Liver (tissue), 7 donors: ENCODE measurements at regions not wholly inside any gene's neighbourhood (a gene's known extent, or its start where the extent isn't known, plus 50 kb on each side); places are given as distances from the start of the nearest gene placed in this dataset.

ENCODE experiments used
- DNase-seq: peaks from one replicate; pipeline ENCODE4 v3.0.0-alpha.2; 2017; ENCODE audit warnings: low spot score
- H3K27ac ChIP-seq, 2 donors: one replicate each; pipeline ENCODE4 v1.7.0; 2013; ENCODE audit warnings: inconsistent platforms in 2 of 2, low read length in 2 of 2, control low read depth in 1 of 2, low read depth in 1 of 2, mild to moderate bottlenecking in 1 of 2
- H3K27me3 ChIP-seq, 4 donors: one replicate each; pipeline versions ENCODE4 v1.6.1 to v1.7.0; 2013; ENCODE audit warnings: low read length in 3 of 4, inconsistent platforms in 1 of 4, mild to moderate bottlenecking in 1 of 4, moderate library complexity in 1 of 4; ENCODE audit not compliant: control insufficient read depth in 4 of 4, insufficient read depth in 4 of 4
- H3K36me3 ChIP-seq, 4 donors: one replicate each; pipeline versions ENCODE4 v1.6.1 to v1.7.0; 2013; ENCODE audit warnings: low read length in 3 of 4, mild to moderate bottlenecking in 3 of 4, low read depth in 1 of 4, moderate library complexity in 1 of 4; ENCODE audit not compliant: control insufficient read depth in 4 of 4, insufficient read depth in 3 of 4
- H3K4me1 ChIP-seq, 4 donors: one replicate each; pipeline versions ENCODE4 v1.6.1 to v1.7.0; 2013; ENCODE audit warnings: low read length in 3 of 4, mild to moderate bottlenecking in 3 of 4, moderate library complexity in 1 of 4; ENCODE audit not compliant: control insufficient read depth in 4 of 4, insufficient read depth in 4 of 4
- H3K4me3 ChIP-seq, 3 donors: one replicate each; pipeline versions ENCODE4 v1.6.1 to v1.7.0; 2013; ENCODE audit warnings: low read length in 3 of 3, control low read depth in 1 of 3, low read depth in 1 of 3, mild to moderate bottlenecking in 1 of 3
- H3K9ac ChIP-seq, 2 donors: one replicate each; pipeline ENCODE4 v1.7.0; 2013; ENCODE audit warnings: low read length in 2 of 2, mild to moderate bottlenecking in 2 of 2, moderate library complexity in 2 of 2, control low read depth in 1 of 2, low read depth in 1 of 2
- H3K9me3 ChIP-seq, 4 donors: one replicate each; pipeline versions ENCODE4 v1.6.1 to v1.7.0; 2013; ENCODE audit warnings: low read length in 3 of 4; ENCODE audit not compliant: control insufficient read depth in 4 of 4
- EGR1 ChIP-seq, 2 donors: IDR thresholded peaks; 2 replicates each; pipeline ENCODE4 v1.6.1; 2016 to 2018; ENCODE audit warnings: antibody characterized with exemption in 2 of 2, low read depth in 2 of 2
- FOXA1 ChIP-seq: IDR thresholded peaks from 2 replicates; pipeline ENCODE4 v1.6.1; 2016; ENCODE audit warnings: antibody characterized with exemption
- FOXA2 ChIP-seq: IDR thresholded peaks from 2 replicates; pipeline ENCODE4 v1.6.1; 2016; ENCODE audit warnings: antibody characterized with exemption
- GABPA ChIP-seq, 2 donors: IDR thresholded peaks in 1 of 2; conservative IDR thresholded peaks in 1 of 2; 2 replicates each; pipeline ENCODE4 v1.6.1; 2016; ENCODE audit warnings: antibody characterized with exemption in 2 of 2, mild to moderate bottlenecking in 1 of 2, moderate library complexity in 1 of 2
- HNF4A ChIP-seq, 2 donors: conservative IDR thresholded peaks; 2 replicates each; pipeline ENCODE4 v1.6.1; 2016; ENCODE audit warnings: antibody characterized with exemption in 2 of 2, mild to moderate bottlenecking in 2 of 2
- JUND ChIP-seq, 2 donors: IDR thresholded peaks; 2 replicates each; pipeline ENCODE4 v1.6.1; 2016; ENCODE audit warnings: antibody characterized with exemption in 2 of 2
- MAX ChIP-seq: IDR thresholded peaks from 2 replicates; pipeline ENCODE4 v1.6.1; 2016; ENCODE audit warnings: antibody characterized with exemption
- NR2F2 ChIP-seq: IDR thresholded peaks from 2 replicates; pipeline ENCODE4 v1.6.1; 2016; ENCODE audit warnings: antibody characterized with exemption
- RAD21 ChIP-seq, 2 donors: IDR thresholded peaks; 2 replicates each; pipeline ENCODE4 v1.6.1; 2016; ENCODE audit warnings: antibody characterized with exemption in 2 of 2, mild to moderate bottlenecking in 2 of 2
- RXRA ChIP-seq, 2 donors: IDR thresholded peaks; 2 replicates each; pipeline ENCODE4 v1.6.1; 2017 to 2018; ENCODE audit warnings: antibody characterized with exemption in 2 of 2, mild to moderate bottlenecking in 1 of 2
- SP1 ChIP-seq: IDR thresholded peaks from 2 replicates; pipeline ENCODE4 v1.6.1; 2018; ENCODE audit warnings: antibody characterized with exemption, mild to moderate bottlenecking
- TAF1 ChIP-seq: conservative IDR thresholded peaks from 2 replicates; pipeline ENCODE4 v1.6.1; 2016; ENCODE audit warnings: antibody characterized with exemption, mild to moderate bottlenecking
- YY1 ChIP-seq: IDR thresholded peaks from 2 replicates; pipeline ENCODE4 v1.6.1; 2016; ENCODE audit warnings: antibody characterized with exemption, mild to moderate bottlenecking
- WGBS: extraction: QIAGEN DNeasy Blood & Tissue Kit; methylation state at CpG from one replicate; pipeline ENCODE4 v1.1.7; 2013; 5-methylcytosine and 5-hydroxymethylcytosine counted together
- TF ChIP-seq, protein P1 (sequence below): IDR thresholded peaks from 2 replicates; pipeline ENCODE4 v1.6.1; 2016; ENCODE audit warnings: antibody characterized with exemption, mild to moderate bottlenecking
- donor health status: healthy.
- donor health status: healthy.
- donor health status: healthy.
- donor health status: healthy.

- no peaks in the 10 kb centered on the region for H3K27me3 ChIP-seq
These were observed 556.3 kb downstream of the LTN1 start for GRCh38 chr21:28436286-28436932.

GRCh38 chr21:28431527-28432200, 561.0 kb downstream of the LTN1 start:
- Histone ChIP-seq H3K27me3 (no peaks in the 10 kb centered on the region), H3K4me1 (no peaks in the 10 kb centered on the region), H3K27ac (no peak overlapping the region), H3K9me3 (no peaks in the 10 kb centered on the region), H3K4me3 (no peak overlapping the region), H3K9ac (no peak overlapping the region), H3K36me3 (peaks cover 0 to 2% (median 0%) of the 10 kb centered on the region in 4 donors)
- TF ChIP-seq NR2F2: no peak
- no peak for TF ChIP-seq HNF4A (conservative IDR thresholded peaks at IDR 0.05)
- TF ChIP-seq RXRA (IDR thresholded peaks at IDR 0.05): no peak
- DNase-seq: no peak
- 89% methylated on average over 5 of the region's 5 CpGs for WGBS

More at GRCh38 chr21:28436286-28436932, 556.3 kb downstream of the LTN1 start:
- Histone ChIP-seq H3K27ac (no peak overlapping the region), H3K4me3 (no peak overlapping the region), H3K9me3 (no peaks in the 10 kb centered on the region), H3K9ac (no peak overlapping the region), H3K36me3 (peaks cover 0 to 2% (median 0%) of the 10 kb centered on the region in 4 donors), H3K4me1 (no peaks in the 10 kb centered on the region)
- TF ChIP-seq HNF4A (conservative IDR thresholded peaks at IDR 0.05) (no peak), NR2F2 (no peak), SP1 (no peak), RAD21 (IDR thresholded peaks at IDR 0.05) (no peak), YY1 (no peak), FOXA1 (no peak)
- TF ChIP-seq, protein P1, sequence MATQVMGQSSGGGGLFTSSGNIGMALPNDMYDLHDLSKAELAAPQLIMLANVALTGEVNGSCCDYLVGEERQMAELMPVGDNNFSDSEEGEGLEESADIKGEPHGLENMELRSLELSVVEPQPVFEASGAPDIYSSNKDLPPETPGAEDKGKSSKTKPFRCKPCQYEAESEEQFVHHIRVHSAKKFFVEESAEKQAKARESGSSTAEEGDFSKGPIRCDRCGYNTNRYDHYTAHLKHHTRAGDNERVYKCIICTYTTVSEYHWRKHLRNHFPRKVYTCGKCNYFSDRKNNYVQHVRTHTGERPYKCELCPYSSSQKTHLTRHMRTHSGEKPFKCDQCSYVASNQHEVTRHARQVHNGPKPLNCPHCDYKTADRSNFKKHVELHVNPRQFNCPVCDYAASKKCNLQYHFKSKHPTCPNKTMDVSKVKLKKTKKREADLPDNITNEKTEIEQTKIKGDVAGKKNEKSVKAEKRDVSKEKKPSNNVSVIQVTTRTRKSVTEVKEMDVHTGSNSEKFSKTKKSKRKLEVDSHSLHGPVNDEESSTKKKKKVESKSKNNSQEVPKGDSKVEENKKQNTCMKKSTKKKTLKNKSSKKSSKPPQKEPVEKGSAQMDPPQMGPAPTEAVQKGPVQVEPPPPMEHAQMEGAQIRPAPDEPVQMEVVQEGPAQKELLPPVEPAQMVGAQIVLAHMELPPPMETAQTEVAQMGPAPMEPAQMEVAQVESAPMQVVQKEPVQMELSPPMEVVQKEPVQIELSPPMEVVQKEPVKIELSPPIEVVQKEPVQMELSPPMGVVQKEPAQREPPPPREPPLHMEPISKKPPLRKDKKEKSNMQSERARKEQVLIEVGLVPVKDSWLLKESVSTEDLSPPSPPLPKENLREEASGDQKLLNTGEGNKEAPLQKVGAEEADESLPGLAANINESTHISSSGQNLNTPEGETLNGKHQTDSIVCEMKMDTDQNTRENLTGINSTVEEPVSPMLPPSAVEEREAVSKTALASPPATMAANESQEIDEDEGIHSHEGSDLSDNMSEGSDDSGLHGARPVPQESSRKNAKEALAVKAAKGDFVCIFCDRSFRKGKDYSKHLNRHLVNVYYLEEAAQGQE: no peak
- no peak for DNase-seq
- 91% methylated on average over 2 of the region's 2 CpGs for WGBS

- no peaks in the 10 kb centered on the region for H3K4me1 ChIP-seq
- no peaks in the 10 kb centered on the region for H3K9me3 ChIP-seq
- peaks cover 0 to 2% (median 0%) of the 10 kb centered on the region in 4 donors for H3K36me3 ChIP-seq
- H3K4me3 ChIP-seq: no peak overlapping the region
- TF ChIP-seq EGR1 (IDR thresholded peaks at IDR 0.05; ENCODE audit: low read depth in 2 of 2) (no peak), GABPA (IDR thresholded peaks at IDR 0.05 in 1 of 2, conservative IDR thresholded peaks at IDR 0.05 in 1 of 2) (no peak), MAX (no peak), TAF1 (no peak), FOXA2 (no peak), JUND (IDR thresholded peaks at IDR 0.05) (no peak), RXRA (IDR thresholded peaks at IDR 0.05) (no peak)
- TF ChIP-seq, protein P1: no peak
- H3K9ac ChIP-seq: no peak overlapping the region
- DNase-seq: no peak
- H3K27me3 ChIP-seq: no peaks in the 10 kb centered on the region
- WGBS: 98% methylated on average over 2 of the region's 2 CpGs
- H3K27ac ChIP-seq: no peak overlapping the region
These were observed 561.7 kb downstream of the LTN1 start for GRCh38 chr21:28431022-28431421.
